Right atrium auricular region (tissue), 2 donors: ENCODE measurements at regions not wholly inside any gene's neighbourhood (a gene's known extent, or its start where the extent isn't known, plus 50 kb on each side); places are given as distances from the start of the nearest gene placed in this dataset.

ENCODE experiments used
- DNase-seq: peaks from one replicate; pipeline ENCODE4 v3.0.0-alpha.2; 2019; ENCODE audit warnings: low spot score
- H3K27ac ChIP-seq, 2 donors: fragments of 200-600 bp; sonication (generic); 1 replicate in 1 of 2; 2 replicates in 1 of 2; pipeline ENCODE4 v1.5.1; 2016 to 2019
- H3K27me3 ChIP-seq, 2 donors: fragments of 200-600 bp; sonication (generic); one replicate each; pipeline versions ENCODE4 v1.5.1 to v1.6.0; 2017 to 2019
- H3K36me3 ChIP-seq: fragments of 200-600 bp; sonication (generic); one replicate; pipeline ENCODE4 v1.5.1; 2016
- H3K4me1 ChIP-seq, 2 donors: fragments of 200-600 bp; sonication (generic); one replicate each; pipeline versions ENCODE4 v1.5.1 to v1.6.0; 2017 to 2019
- H3K4me3 ChIP-seq, 2 donors: fragments of 200-600 bp; sonication (generic); 1 replicate in 1 of 2; 2 replicates in 1 of 2; pipeline ENCODE4 v1.5.1; 2017 to 2019; ENCODE audit warnings: mild to moderate bottlenecking in 1 of 2, moderate library complexity in 1 of 2
- H3K9me3 ChIP-seq, 2 donors: fragments of 200-600 bp; sonication (generic); one replicate each; pipeline ENCODE4 v1.5.1; 2019
- TF ChIP-seq, protein P1 (sequence below), 2 donors: fragments of 200-600 bp; sonication (generic); IDR thresholded peaks; one replicate each; pipeline ENCODE4 v1.5.1; 2019; ENCODE audit warnings: antibody characterized with exemption in 2 of 2

DNA sequence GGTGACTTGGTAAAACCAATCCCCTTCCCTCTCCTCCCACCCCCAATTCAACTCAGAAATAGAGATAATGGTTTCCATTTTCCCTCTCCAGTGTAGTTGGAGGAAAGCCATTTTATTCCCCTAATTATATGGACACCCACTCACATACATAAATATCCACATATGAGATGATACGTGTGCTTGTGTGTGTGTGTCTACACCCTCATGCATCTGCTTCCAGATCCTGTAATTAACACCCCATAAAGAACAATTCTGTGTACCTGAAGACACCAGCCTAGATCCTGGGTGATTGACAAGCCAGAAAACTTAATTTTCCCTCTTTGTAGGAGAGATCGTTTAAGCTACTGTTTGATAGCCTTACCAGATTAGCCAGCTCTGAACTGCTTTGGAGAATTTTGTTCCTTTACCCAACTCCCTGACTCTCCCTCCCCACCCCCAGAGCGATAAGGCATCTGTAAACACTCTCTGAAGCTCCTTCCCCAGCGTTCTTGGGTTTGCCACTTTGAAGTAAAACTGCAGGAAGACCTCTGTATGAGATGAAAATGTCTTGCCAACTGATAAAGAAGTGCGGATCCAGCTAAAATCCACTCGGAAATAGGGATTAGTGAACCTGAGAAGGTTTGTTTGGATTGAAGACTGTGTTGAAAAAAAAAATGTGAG is 175.7 kb downstream of the RGS9 start:
- H3K27me3 ChIP-seq = no peaks in the 10 kb centered on the region
- TF ChIP-seq, protein P1, sequence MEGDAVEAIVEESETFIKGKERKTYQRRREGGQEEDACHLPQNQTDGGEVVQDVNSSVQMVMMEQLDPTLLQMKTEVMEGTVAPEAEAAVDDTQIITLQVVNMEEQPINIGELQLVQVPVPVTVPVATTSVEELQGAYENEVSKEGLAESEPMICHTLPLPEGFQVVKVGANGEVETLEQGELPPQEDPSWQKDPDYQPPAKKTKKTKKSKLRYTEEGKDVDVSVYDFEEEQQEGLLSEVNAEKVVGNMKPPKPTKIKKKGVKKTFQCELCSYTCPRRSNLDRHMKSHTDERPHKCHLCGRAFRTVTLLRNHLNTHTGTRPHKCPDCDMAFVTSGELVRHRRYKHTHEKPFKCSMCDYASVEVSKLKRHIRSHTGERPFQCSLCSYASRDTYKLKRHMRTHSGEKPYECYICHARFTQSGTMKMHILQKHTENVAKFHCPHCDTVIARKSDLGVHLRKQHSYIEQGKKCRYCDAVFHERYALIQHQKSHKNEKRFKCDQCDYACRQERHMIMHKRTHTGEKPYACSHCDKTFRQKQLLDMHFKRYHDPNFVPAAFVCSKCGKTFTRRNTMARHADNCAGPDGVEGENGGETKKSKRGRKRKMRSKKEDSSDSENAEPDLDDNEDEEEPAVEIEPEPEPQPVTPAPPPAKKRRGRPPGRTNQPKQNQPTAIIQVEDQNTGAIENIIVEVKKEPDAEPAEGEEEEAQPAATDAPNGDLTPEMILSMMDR (IDR thresholded peaks at IDR 0.05) = no peak
- no peak overlapping the region for H3K27ac ChIP-seq
- H3K4me3 ChIP-seq = no peak overlapping the region
- no peak for DNase-seq
- no peaks in the 10 kb centered on the region for H3K9me3 ChIP-seq
- no peaks in the 10 kb centered on the region for H3K36me3 ChIP-seq
- H3K4me1 ChIP-seq = no peaks in the 10 kb centered on the region

DNA sequence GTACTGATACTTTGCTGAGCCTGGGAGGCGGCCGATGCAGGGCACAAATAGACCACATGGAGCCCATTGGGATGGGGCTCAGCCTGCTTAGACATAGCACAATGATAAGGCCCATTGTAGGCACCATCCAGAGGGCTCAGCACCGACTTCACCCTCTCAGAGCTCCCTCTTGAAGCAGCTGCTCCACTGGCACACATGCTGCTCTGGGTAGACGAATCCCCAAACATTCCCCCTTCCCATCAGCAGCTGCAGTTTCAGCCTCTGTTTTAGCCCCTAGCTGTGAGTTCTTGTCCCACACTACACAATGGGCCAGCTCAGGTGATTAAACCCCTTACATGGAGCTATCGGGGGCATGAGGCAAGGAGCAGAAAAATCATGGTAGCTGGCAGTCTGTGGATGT is 174.1 kb downstream of the RGS9 start:
- no peak overlapping the region for H3K27ac ChIP-seq
- no peaks in the 10 kb centered on the region for H3K36me3 ChIP-seq
- no peaks in the 10 kb centered on the region for H3K4me1 ChIP-seq
- no peak for DNase-seq
- no peaks in the 10 kb centered on the region for H3K27me3 ChIP-seq
- TF ChIP-seq, protein P1 (IDR thresholded peaks at IDR 0.05) = no peak
- no peak overlapping the region for H3K4me3 ChIP-seq
- H3K9me3 ChIP-seq = no peaks in the 10 kb centered on the region

DNA sequence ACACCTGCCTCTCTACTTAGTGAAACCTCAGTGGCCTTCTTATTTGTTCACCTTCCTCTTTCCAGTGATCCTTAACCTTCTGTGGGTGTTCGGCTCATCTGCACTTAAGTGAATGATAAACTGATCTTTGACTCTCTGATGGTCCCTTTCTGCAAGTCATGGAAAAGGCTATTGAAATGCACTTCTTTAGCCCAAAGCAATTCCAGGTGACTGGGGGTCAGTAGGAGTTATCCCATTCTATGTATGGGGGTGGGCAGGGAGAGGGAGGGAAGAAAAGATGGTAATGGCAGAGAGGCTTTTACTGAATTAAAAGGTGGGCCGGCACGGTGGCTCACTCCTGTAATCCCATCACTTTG is 170.8 kb downstream of the RGS9 start:
- no peak overlapping the region for H3K4me3 ChIP-seq
- DNase-seq = no peak
- H3K9me3 ChIP-seq = no peaks in the 10 kb centered on the region
- H3K27ac ChIP-seq = no peak overlapping the region
- TF ChIP-seq, protein P1 (IDR thresholded peaks at IDR 0.05) = no peak
- no peaks in the 10 kb centered on the region for H3K4me1 ChIP-seq
- H3K36me3 ChIP-seq = no peaks in the 10 kb centered on the region
- H3K27me3 ChIP-seq = no peaks in the 10 kb centered on the region

DNA sequence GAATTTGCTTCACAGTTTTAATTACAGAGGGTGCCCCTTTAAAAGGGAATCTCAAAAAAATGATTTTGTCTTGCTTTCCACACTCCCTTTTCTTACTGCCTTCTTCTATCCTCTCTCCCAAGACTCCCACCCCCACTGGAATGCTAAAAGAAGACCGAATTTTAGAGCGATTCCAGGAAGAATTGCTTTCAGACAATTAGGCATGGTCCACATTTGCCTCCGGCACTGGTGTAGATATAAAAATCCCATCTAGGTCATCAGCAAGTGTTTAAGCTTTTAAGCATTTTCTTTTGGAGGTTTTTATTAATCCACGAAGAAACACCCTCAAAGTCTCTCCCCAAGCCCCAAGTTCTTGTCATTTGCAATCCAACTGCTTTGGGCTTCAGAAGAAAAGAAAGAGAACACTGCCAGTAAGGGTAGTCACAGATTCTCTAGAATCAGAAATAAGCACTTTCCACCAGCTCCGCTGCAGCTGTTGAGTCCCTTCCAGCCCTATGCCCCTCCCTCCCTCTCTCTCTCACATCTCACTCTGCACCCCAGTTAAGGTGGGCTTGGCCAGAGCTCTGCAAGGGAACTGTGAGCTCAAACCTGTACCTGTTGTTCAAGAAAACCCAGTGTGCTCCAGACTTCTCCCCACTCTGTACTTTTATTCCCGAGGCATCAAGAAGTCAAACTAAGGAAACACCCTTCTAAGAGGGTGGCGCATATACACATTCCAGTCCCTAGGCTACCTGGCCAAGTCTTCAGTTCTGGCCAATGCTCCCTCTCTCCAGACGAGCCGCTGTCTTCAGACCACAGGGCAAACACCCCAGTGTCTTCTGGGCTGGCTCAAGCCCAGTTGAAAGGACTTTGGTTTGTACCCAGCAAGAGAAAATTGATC is 170.2 kb downstream of the RGS9 start:
- Histone ChIP-seq H3K27ac (no peak overlapping the region), H3K4me3 (no peak overlapping the region), H3K4me1 (no peaks in the 10 kb centered on the region), H3K36me3 (no peaks in the 10 kb centered on the region), H3K27me3 (no peaks in the 10 kb centered on the region), H3K9me3 (no peaks in the 10 kb centered on the region)
- TF ChIP-seq, protein P1 (IDR thresholded peaks at IDR 0.05) = no peak
- no peak for DNase-seq

DNA sequence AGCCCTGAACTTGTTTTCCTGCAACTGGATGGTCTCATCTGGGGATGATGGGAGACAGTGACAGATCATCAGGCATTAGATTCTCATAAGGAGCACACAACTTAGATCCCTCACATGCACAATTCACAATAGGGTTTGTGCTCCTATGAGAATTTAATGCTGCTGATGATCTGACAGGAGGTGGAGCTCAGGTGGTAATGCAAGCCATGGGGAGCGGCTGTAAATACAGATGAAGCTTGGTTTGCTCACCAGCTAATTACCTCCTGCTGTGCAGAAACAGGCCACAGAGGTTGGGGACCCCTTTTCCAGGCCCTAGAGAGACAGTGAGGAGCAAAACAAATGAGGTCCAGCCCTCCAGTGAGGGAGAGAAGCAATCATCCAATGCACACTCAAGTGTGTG is 168.6 kb downstream of the RGS9 start:
- TF ChIP-seq, protein P1 (IDR thresholded peaks at IDR 0.05) = no peak
- H3K27me3 ChIP-seq = no peaks in the 10 kb centered on the region
- DNase-seq = no peak

More for the DNA sequence above, 168.6 kb downstream of the RGS9 start:
- Histone ChIP-seq H3K36me3 (no peaks in the 10 kb centered on the region), H3K9me3 (no peaks in the 10 kb centered on the region), H3K27ac (no peak overlapping the region), H3K4me1 (no peaks in the 10 kb centered on the region), H3K4me3 (no peak overlapping the region)
